NCI-H1105 (cell line): ENCODE measurements at regions not wholly inside any gene's neighbourhood (a gene's known extent, or its start where the extent isn't known, plus 50 kb on each side); places are given as distances from the start of the nearest gene placed in this dataset.
"Not testable (repeated sequence)": the region's sequence is repeated elsewhere in the genome, so short reads cannot be mapped to it uniquely, and the experiment has no call there.

ENCODE experiments used
- DNase-seq: peaks from one replicate; lab custom pipeline; 2025; lab: John Stamatoyannopoulos, UW

DNA sequence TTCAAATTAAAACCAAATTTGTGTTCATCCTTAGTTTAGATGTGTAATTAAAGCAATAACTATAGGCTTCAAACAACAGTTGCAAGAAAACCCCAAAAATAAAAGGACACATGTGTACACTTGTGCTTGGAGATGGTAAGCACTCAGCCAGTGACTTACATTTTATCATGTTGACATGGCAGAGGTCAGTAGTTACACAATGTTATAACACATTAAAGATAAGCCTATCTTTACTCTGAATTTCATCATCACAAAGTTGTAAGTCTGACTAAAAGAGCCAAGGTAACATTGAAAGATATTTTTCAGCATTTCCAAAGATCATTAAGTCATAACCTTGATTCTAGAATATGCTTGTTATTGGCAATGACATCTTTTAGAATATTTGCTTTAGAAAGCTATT lies 98.5 kb upstream of the PNPLA4 start:
- no peak for DNase-seq

DNA sequence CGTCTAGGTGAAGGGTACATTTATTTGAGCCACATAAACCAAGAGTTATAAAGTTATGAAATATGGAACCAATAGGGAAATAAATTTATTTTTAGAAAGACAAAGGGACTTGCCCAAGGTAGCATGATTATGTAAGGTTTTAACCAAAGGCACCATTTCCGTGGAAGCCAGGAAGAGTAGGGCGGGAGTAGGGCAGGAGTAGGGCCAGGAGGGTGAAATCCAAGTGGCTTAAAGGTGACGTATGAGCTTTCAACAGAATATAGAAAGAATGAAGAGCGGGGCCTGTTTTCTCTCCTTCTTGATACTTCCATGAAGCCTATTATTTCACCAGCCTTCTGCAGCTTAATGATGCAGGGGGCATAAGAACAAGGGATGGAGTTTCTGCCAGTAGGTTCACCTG lies 91.7 kb upstream of the PNPLA4 start:
- no peak for DNase-seq

DNA sequence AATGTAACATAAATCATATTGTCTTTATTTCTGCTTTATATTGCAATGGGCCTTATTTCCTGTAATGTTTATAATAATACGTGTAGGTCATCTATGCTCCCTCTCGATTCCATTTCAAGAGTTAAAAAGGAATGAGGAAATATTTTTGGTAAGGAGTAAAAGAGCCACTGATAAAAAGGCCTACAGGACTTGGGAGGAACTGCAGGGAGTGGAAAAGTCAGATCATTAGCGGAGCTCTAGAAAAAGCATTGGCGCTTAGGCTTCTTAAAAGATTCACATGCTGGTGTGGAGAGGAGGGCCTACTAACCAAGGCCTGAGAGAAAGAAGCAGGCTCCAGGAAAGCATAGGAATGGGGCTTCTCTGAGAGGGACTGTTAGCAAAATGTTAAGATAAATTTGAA lies 82.9 kb upstream of the PNPLA4 start:
- no peak for DNase-seq

DNA sequence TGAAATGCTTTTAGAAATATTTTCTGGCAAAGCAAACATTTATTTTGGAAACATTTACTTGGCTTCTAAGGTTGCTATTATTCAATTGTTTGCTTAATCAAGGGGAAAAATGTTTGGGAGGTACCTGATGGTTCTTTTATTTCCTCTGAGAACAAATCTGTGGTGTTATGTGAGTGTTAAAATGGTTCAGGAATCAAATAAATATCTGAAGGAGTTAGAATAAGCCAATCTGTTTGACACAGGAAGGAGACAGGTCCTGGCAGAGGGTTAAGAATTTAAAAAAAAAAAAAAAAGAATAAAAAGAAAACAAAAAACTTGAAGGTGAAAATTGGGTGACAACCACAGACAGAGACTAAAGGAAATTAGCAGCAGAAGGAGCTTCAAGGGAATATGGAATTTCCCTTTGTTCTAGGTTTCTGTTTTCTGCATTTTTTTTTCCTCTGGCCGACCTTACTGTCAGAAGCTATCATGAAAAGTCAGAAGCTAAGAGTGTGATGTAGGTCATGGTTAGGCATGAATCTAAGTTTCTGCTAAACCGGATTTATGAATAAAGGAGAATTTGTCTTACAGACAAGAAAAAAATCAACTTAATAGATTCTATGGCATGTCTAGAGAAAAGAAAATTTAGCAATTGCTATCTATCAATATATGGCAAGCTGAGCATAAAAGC lies 78.6 kb upstream of the PNPLA4 start:
- no peak for DNase-seq

DNA sequence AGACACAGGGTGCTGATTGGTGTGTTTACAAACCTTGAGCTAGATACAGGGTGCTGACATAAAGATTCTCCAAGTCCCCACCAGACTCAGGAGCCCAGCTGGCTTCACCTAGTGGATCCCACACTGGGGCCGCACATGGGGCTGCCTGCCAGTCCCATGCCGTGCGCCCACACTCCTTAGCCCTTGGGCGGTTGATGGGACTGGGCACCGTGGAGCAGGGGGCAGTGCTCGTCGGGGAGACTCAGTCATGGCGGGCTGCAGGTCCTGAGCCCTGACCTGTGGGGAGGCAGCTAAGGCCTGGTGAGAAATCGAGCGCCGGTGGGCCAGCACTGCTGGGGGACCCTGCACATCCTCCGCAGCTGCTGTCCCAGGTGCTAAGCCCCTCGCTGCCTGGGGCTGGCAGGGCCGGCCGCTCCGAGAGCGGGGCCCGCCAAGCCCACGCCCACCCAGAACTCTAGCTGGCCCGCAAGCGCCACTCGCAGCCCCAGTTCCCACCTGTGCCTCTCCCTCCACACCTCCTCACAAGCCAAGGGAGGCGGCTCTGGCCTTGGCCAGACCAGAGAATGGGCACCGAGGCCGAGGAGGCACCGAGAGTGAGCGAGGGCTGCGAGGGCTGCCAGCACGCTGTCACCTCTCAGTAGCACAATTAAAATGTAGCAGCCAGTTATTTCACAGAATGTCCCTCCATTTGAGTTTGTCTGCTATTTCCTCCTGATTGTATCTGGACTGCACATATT lies 76.1 kb upstream of the PNPLA4 start:
- no peak for DNase-seq

DNA sequence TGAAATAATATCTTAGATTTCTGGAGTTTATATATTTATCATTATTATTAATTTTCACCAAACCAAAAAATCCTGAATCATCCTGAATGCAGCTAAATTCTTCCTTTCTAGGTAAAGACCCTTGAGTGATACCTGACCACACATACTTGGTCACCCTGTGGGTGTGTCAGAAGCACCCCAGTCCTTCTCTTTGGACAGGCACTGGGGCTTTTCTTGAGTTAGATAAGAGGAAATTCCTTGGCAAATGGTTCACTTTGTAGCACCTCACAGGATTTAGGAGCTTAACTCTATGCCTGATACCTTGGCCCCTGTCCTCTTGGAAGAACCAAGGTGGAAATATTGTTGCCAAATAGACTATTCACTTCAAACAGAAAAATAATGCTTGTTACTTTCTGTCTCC lies 69.6 kb upstream of the PNPLA4 start:
- DNase-seq: no peak

DNA sequence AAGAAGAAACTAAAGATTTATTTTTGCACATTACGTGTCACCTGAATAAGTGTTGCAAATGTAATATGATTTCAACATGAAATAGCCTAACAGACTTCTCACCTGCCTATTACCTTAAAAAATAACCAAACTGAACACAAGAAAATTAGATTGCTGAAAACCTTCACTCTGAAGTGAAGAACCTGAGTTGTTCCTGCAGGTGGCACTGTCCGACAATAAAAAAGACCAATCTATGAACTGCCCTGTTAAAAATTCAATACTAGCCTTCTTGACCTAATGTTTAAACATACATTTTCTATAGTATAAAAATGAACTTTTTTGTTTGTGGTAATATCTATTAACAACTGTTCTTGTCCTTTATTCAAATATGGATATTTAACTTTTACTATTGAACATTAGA lies 69.2 kb upstream of the PNPLA4 start:
- DNase-seq: peak; percentile 2

DNA sequence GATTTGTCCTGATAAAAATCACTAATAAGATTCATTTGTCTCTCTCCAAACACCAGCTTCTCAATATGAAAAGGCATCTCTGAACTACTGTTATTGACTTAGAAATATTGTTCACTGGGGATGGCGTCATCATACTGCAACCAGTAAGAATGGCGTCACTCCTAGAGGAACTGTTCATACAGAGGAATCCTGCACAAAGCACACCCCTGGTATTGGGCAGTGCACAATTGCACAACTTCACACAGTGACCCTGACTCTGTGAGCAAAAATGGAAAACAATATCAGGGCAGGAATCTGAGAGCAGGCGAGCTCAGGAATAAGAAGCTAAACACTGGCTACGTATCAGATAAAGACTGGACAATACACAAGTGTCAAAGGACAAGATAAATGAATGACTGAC lies 66.7 kb upstream of the PNPLA4 start:
- DNase-seq: no peak

DNA sequence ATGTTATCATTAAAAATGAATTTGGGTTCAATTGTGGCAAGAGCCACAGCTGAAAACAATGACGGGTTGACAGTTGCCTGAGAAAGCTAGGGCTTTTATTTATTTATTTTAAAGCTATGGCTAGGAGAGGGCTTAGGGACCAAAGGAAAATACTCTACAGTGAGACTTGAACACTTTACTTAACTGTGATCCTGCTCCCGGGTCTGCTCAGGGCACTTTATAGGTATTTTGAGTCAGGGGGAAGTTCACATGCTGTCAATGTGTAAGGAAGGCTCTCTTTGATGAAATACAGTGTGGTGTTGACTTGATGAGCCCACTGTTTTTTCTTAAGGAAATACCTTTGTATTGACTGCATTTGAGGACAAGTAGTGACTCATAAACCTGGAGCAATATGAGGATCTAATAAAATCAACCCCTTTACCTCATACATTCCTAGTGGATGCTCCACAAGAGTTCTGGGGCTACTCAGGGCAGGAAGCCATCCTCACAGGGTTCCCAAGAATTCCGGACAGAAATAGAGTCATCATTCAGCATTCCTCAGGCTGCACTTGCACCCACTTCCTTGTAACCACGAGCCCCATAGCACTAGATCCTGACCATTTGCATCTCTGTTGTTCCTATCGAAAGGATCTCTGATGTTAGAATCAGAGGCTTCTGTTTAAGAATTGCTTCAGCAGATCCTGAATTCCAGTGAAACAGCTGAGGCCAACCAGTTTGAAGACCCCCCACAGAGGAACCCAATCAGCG lies 61.0 kb upstream of the PNPLA4 start:
- not testable (repeated sequence) for DNase-seq

DNA sequence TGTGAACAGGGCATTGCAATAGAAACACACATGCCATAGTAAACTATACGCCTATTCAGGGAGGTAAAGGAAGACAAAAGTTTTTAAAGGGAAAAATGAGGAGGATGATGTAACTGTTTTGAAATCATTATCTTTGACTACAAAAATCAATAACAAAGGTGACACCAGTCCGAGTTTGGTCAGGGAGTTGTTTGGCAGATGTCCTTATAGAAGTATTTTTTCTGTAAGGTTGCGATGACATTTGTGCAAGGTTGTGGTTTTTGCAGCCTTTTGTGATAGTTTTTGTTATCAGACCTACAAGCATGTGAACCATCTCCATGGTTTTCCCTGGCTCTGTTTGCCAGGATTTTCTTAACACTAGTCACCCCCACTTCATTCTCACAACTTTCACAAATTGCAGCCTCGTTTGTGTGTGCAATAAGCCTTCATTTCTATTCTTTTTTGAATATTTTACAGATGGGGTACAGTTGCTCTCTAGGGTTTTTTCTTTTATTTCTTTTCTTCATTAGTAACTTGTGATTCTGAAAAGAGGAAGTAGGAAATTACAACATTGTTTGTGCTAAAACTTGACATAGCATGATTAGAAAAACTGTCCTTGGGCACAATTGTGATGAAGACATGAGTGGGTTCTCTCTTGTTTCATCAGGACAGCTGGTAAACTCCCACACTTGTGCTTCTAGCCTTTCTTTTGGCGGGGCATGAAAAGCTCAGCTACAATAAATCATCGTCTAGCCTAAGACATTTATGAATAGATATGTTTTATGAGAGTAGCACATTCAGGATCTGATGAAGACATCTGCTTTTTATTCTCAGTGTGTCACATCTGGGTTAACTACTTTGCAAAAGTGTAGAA lies 60.2 kb upstream of the PNPLA4 start:
- DNase-seq: no peak

DNA sequence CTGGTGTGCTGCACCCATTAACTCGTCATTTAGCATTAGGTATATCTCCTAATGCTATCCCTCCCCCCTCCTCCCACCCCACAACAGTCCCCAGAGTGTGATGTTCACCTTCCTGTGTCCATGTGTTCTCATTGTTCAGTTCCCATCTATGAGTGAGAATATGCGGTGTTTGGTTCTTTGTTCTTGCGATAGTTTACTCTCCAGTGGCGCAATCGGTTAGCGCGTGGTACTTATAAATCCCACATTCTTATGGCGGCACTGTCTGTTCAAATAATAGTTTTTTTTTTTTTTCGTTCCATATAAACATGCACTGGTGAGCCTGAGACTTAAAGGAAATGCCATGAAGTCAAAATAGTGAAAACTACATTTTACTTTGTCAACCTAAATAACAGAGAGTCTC lies 59.5 kb upstream of the PNPLA4 start:
- not testable (repeated sequence) for DNase-seq

DNA sequence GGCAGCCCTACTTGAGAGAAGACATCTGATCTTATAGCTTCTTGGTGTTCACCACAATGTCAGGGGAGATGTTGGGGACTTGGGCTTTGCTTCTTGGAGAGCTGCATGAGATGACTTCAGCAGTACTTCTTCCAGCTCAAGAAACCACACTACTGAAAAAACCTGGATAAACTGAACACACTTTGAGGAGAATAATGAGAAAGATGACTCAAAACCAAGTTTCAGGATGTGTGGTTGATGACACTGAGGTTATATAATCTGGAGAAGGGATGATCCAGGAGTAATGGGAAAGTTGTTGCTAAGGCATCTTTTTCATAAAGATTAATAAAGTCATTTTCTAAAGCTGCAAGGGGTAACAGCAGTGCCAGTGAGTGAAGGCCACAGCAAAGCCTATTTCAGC lies 58.4 kb upstream of the PNPLA4 start:
- no peak for DNase-seq

DNA sequence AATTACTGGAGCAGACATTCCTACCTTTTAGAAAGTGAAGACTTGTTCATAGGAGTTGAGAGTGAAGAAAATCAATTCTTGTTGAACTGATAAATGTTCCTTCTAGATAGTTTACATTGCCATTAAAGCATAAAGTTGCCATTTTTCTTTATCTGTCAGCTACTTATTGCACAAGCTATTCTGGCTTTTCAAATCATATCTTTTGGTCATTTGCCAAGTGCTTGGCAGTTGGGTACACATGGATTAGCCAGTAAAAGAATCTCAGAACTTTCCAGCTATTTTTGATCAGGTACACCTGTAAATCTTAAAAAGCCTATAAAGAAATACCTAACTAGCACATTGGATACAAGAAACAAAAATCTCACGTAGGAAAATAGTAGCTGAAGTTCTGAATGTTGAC lies 56.4 kb upstream of the PNPLA4 start:
- DNase-seq: no peak
